H9 (cell line): ENCODE measurements at regions not wholly inside any gene's neighbourhood (a gene's known extent, or its start where the extent isn't known, plus 50 kb on each side); places are given as distances from the start of the nearest gene placed in this dataset.

Experiments used
- DNase-seq: peaks from one replicate; pipeline ENCODE4 v3.0.0-alpha.2; 2017
- H2AFZ ChIP-seq: one replicate; pipeline ENCODE4 v1.6.1; 2013; ENCODE audit warnings: mild to moderate bottlenecking, low read length, control low read depth, moderate library complexity
- H2AK5ac ChIP-seq: 2 replicates; pipeline ENCODE4 v1.6.1; 2013; ENCODE audit warnings: low read length, control low read depth, mixed read lengths; ENCODE audit not compliant: insufficient read length
- H2BK120ac ChIP-seq: one replicate; pipeline ENCODE4 v1.6.1; 2013; ENCODE audit warnings: low read depth, mild to moderate bottlenecking, low read length, control low read depth, inconsistent platforms; ENCODE audit not compliant: poor library complexity, severe bottlenecking
- H2BK12ac ChIP-seq: 2 replicates; pipeline ENCODE4 v1.6.1; 2013; ENCODE audit warnings: low read length, control low read depth, mixed read lengths, low read depth; ENCODE audit not compliant: insufficient read length
- H2BK15ac ChIP-seq: 2 replicates; pipeline ENCODE4 v1.6.1; 2013; ENCODE audit warnings: low read depth, low read length, control low read depth
- H2BK20ac ChIP-seq: one replicate; pipeline ENCODE4 v1.6.1; 2013; ENCODE audit warnings: low read depth, mild to moderate bottlenecking, low read length, control low read depth, inconsistent platforms; ENCODE audit not compliant: poor library complexity, severe bottlenecking
- H2BK5ac ChIP-seq: 2 replicates; pipeline ENCODE4 v1.6.1; 2013; ENCODE audit warnings: low read length, control low read depth, mixed read lengths; ENCODE audit not compliant: insufficient read length
- H3K14ac ChIP-seq: 2 replicates; pipeline ENCODE4 v1.6.1; 2013; ENCODE audit warnings: low read length, control low read depth; ENCODE audit not compliant: insufficient read depth
- H3K18ac ChIP-seq: 2 replicates; pipeline ENCODE4 v1.6.1; 2013; ENCODE audit warnings: low read depth, mild to moderate bottlenecking, mixed read lengths, low read length, control low read depth; ENCODE audit not compliant: insufficient read length
- H3K23ac ChIP-seq: 2 replicates; pipeline ENCODE4 v1.6.1; 2013; ENCODE audit warnings: low read length, control low read depth, mixed read lengths, low read depth; ENCODE audit not compliant: insufficient read length
- H3K23me2 ChIP-seq: 2 replicates; pipeline ENCODE4 v1.6.1; 2013; ENCODE audit warnings: low read depth, mild to moderate bottlenecking, mixed read lengths, low read length, control low read depth; ENCODE audit not compliant: insufficient read length, poor library complexity, severe bottlenecking
- H3K27ac ChIP-seq: 2 replicates; pipeline ENCODE4 v1.5.1; 2013; ENCODE audit warnings: low read length, control low read depth, mixed read lengths, low read depth; ENCODE audit not compliant: insufficient read length
- H3K27me3 ChIP-seq: 2 replicates; pipeline ENCODE4 v1.6.1; 2013; ENCODE audit warnings: low read length, control low read depth, inconsistent platforms; ENCODE audit not compliant: insufficient read depth
- H3K4ac ChIP-seq: 2 replicates; pipeline ENCODE4 v1.6.1; 2013; ENCODE audit warnings: low read depth, mild to moderate bottlenecking, control low read depth, inconsistent platforms, low read length, moderate library complexity
- H3K4me1 ChIP-seq: 2 replicates; pipeline ENCODE4 v1.6.1; 2013; ENCODE audit warnings: low read length, control low read depth, inconsistent platforms; ENCODE audit not compliant: insufficient read depth
- H3K4me2 ChIP-seq: 2 replicates; pipeline ENCODE4 v1.6.1; 2013; ENCODE audit warnings: low read length, control low read depth, mixed read lengths; ENCODE audit not compliant: insufficient read length, insufficient read depth
- H3K56ac ChIP-seq: 2 replicates; pipeline ENCODE4 v1.6.1; 2013; ENCODE audit warnings: low read depth, mild to moderate bottlenecking, mixed read lengths, low read length, control low read depth; ENCODE audit not compliant: insufficient read length
- H3K79me1 ChIP-seq: 2 replicates; pipeline ENCODE4 v1.6.1; 2013; ENCODE audit warnings: low read depth, mild to moderate bottlenecking, moderate library complexity, low read length, control low read depth, inconsistent platforms; ENCODE audit not compliant: insufficient read depth, poor library complexity, severe bottlenecking
- H3K79me2 ChIP-seq: 2 replicates; pipeline ENCODE4 v1.6.1; 2013; ENCODE audit warnings: low read length, control low read depth, inconsistent platforms; ENCODE audit not compliant: insufficient read depth
- H3K9ac ChIP-seq: 2 replicates; pipeline ENCODE4 v1.6.1; 2013; ENCODE audit warnings: low read length, control low read depth, mixed read lengths; ENCODE audit not compliant: insufficient read length; ENCODE audit errors: extremely low read depth
- H3K9me3 ChIP-seq: one replicate; pipeline ENCODE4 v1.6.1; 2013; ENCODE audit warnings: low read depth, low read length, inconsistent platforms; ENCODE audit not compliant: control insufficient read depth
- H3T11ph ChIP-seq: one replicate; pipeline ENCODE4 v1.6.1; 2013; ENCODE audit warnings: mild to moderate bottlenecking, low read length, control low read depth, inconsistent platforms
- H4K20me1 ChIP-seq: one replicate; pipeline ENCODE4 v1.6.1; 2013; ENCODE audit not compliant: control insufficient read depth, insufficient read length, insufficient read depth
- H4K5ac ChIP-seq: 2 replicates; pipeline ENCODE4 v1.6.1; 2013; ENCODE audit warnings: low read depth, mild to moderate bottlenecking, mixed read lengths, low read length, control low read depth; ENCODE audit not compliant: insufficient read length
- H4K8ac ChIP-seq: replicated peaks from 2 replicates; pipeline ENCODE4 v1.6.1; 2013; ENCODE audit warnings: low read length, control low read depth, mixed read lengths, low read depth; ENCODE audit not compliant: insufficient read length
- H4K91ac ChIP-seq: 2 replicates; pipeline ENCODE4 v1.6.1; 2013; ENCODE audit warnings: low read depth, mild to moderate bottlenecking, moderate library complexity, mixed read lengths, low read length, control low read depth; ENCODE audit not compliant: insufficient read length
- H3K27ac Mint-ChIP-seq, 3 experiments: 2 replicates in 2 of 3; 3 replicates in 1 of 3; pipeline ENCODE4 v1.8.0; 2020 to 2021; ENCODE audit warnings: mixed read lengths in 3 of 3, mild to moderate bottlenecking in 1 of 3, moderate library complexity in 1 of 3
- H3K27me3 Mint-ChIP-seq: 2 replicates; pipeline ENCODE4 v1.8.0; 2021; ENCODE audit warnings: low read depth, mild to moderate bottlenecking, moderate library complexity, mixed read lengths
- H3K36me3 Mint-ChIP-seq, 3 experiments: 2 replicates in 2 of 3; 3 replicates in 1 of 3; pipeline ENCODE4 v1.8.0; 2020 to 2021; ENCODE audit warnings: low read depth in 3 of 3, mixed read lengths in 3 of 3; ENCODE audit not compliant: insufficient read depth in 1 of 3
- H3K4me1 Mint-ChIP-seq, 2 experiments: 2 replicates each; pipeline ENCODE4 v1.8.0; 2020; ENCODE audit warnings: mixed read lengths in 2 of 2
- H3K4me3 Mint-ChIP-seq, 2 experiments: 2 replicates in 1 of 2; 3 replicates in 1 of 2; pipeline ENCODE4 v1.8.0; 2020 to 2021; ENCODE audit warnings: mild to moderate bottlenecking in 2 of 2, mixed read lengths in 2 of 2, moderate library complexity in 1 of 2
- H3K9me3 Mint-ChIP-seq, 2 experiments: 2 replicates in 1 of 2; 3 replicates in 1 of 2; pipeline ENCODE4 v1.8.0; 2020; ENCODE audit warnings: mild to moderate bottlenecking in 2 of 2, mixed read lengths in 2 of 2, moderate library complexity in 1 of 2
- WGBS: extraction: QIAGEN DNeasy Blood & Tissue Kit; methylation state at CpG from one replicate; pipeline ENCODE4 v1.1.7; 2013; ENCODE audit warnings: missing lambda C conversion rate, low lambda C conversion rate, mixed read lengths; ENCODE audit not compliant: insufficient read length; ENCODE audit errors: extremely low coverage; 5-methylcytosine and 5-hydroxymethylcytosine counted together
- TF ChIP-seq, protein P1 (sequence below): fragments of 200-600 bp; sonication (generic); conservative IDR thresholded peaks from 3 replicates; pipeline ENCODE4 v1.8.0; 2021; ENCODE audit warnings: antibody characterized with exemption, mild to moderate bottlenecking

DNA sequence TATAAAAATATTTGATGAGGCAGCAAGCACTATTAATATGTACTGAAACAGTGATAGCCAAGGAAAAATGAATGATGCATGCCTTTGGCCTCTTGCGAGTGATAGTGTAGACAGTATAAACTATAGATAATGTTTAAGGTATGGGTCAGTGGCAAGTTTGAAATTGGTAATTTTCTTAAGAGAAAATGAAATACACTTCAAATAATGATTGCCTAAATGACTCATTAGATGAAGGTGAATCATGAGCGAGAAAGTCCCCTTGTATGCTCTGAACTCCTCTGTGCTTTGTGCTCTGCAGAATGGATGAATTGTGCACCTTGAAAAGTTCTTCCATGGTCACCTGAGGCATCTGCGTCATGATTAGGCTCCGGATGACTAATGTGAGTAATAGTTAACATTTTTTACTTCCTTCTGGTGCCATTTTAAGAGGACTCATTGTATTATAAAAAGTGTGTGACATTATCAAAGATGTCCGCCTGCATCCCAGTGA lies 84.9 kb upstream of the RTL1 start:
- TF ChIP-seq, protein P1, sequence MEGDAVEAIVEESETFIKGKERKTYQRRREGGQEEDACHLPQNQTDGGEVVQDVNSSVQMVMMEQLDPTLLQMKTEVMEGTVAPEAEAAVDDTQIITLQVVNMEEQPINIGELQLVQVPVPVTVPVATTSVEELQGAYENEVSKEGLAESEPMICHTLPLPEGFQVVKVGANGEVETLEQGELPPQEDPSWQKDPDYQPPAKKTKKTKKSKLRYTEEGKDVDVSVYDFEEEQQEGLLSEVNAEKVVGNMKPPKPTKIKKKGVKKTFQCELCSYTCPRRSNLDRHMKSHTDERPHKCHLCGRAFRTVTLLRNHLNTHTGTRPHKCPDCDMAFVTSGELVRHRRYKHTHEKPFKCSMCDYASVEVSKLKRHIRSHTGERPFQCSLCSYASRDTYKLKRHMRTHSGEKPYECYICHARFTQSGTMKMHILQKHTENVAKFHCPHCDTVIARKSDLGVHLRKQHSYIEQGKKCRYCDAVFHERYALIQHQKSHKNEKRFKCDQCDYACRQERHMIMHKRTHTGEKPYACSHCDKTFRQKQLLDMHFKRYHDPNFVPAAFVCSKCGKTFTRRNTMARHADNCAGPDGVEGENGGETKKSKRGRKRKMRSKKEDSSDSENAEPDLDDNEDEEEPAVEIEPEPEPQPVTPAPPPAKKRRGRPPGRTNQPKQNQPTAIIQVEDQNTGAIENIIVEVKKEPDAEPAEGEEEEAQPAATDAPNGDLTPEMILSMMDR: no peak
- Histone ChIP-seq H2BK120ac (no peak overlapping the region), H3K4ac (no peak overlapping the region), H3K23me2 (no peaks in the 10 kb centered on the region), H2AFZ (no peak overlapping the region), H3K4me1 (no peaks in the 10 kb centered on the region), H3K79me1 (no peaks in the 10 kb centered on the region), H4K20me1 (no peaks in the 10 kb centered on the region), H3K18ac (no peak overlapping the region), H2BK12ac (no peak overlapping the region), H4K8ac (no peak overlapping the region), H3K23ac (no peak overlapping the region), H3K9ac (no peak overlapping the region), H3K56ac (no peak overlapping the region), H2AK5ac (no peak overlapping the region), H3K79me2 (no peaks in the 10 kb centered on the region), H2BK15ac (no peak overlapping the region), H4K91ac (no peak overlapping the region), H3K27me3 (no peaks in the 10 kb centered on the region), H3T11ph (no peak overlapping the region), H4K5ac (no peak overlapping the region), H2BK5ac (no peak overlapping the region), H3K9me3 (no peaks in the 10 kb centered on the region), H3K27ac (no peak overlapping the region), H2BK20ac (no peak overlapping the region), H3K14ac (no peak overlapping the region), H3K4me2 (no peak overlapping the region)
- no peaks in the 10 kb centered on the region; the same call in none of the 2 replicates for H3K27me3 Mint-ChIP-seq
- WGBS: no CpG with 5 or more reads among the region's 5 CpGs
- no peaks in the 10 kb centered on the region for H3K36me3 Mint-ChIP-seq
- no peak overlapping the region for H3K4me3 Mint-ChIP-seq
- no peak overlapping the region for H3K27ac Mint-ChIP-seq
- DNase-seq: no peak
- H3K4me1 Mint-ChIP-seq: no peaks in the 10 kb centered on the region
- H3K9me3 Mint-ChIP-seq: peaks cover 0 to 1% of the 10 kb centered on the region in 2 experiments; a peak in 1 of 5 replicates
